ENCODE measurements at regions not wholly inside any gene's neighbourhood (a gene's known extent, or its start where the extent isn't known, plus 50 kb on each side); places are given as distances from the start of the nearest gene placed in this dataset.

DNA sequence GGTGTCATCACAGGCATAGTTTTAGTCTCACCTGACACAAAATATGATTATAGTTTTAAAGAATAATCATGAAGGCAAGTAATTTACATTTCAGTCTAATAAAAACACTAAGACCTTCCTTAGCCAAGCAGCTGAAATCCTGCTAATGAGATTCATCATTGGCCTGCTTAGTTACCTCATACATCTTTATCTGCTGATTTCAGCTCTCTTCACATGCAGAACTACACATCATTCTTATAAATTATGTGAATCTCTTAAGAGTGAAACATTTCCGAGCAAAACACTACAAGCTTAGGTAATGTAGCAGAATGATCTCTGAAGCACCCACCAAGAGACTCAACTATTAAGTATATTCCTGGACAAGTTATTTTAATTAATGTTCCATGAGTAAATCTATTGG is 198.1 kb downstream of the DPY19L2 start:
- Histone ChIP-seq H3K4me3 (ENCODE audit: low read depth in 2 of 2, low read length in 2 of 2) (no peak overlapping the region), H3K9me3 (ENCODE audit: control insufficient read depth, insufficient read depth, low read depth, low read length) (no peaks in the 10 kb centered on the region), H3K4me1 (ENCODE audit: control insufficient read depth, insufficient read depth, low read length) (no peaks in the 10 kb centered on the region), H3K27ac (ENCODE audit: low read length) (no peak overlapping the region), H3K36me3 (ENCODE audit: control insufficient read depth, insufficient read depth, low read length) (no peaks in the 10 kb centered on the region), H3K27me3 (ENCODE audit: control insufficient read depth, insufficient read depth, low read length) (no peaks in the 10 kb centered on the region; the same call in 1 of the 2 replicates)
- ChIA-PET CTCF (no interaction called here), POLR2A (no interaction called here)
- BruUV-seq (replicated peaks), result no TSS peak
- TF ChIP-seq POLR2AphosphoS5 (IDR thresholded peaks at IDR 0.05; ENCODE audit: low read depth, low read length) (no peak), TCF7L2 (IDR thresholded peaks at IDR 0.05; ENCODE audit: low read depth, low read length) (no peak), CTCF (IDR thresholded peaks at IDR 0.05) (no peak), REST (IDR thresholded peaks at IDR 0.05; ENCODE audit: insufficient read depth in 1 of 2, low read depth in 2 of 2, low read length in 1 of 2) (no peak), SIN3A (IDR thresholded peaks at IDR 0.05; ENCODE audit: borderline replicate concordance, insufficient read depth, low read depth, low read length) (no peak)
- no peak for ATAC-seq
- intact Hi-C loops (cut with micrococcal nuclease; ENCODE audit: unreplicated experiment) (no loop called here), in situ Hi-C loops (cut with HindIII; ENCODE audit: low pct_unique_long_range_greater_than_20kb, low sequenced_read_pairs) (no loop called here)
- no peak for DNase-seq (ENCODE audit: low read depth, low spot score)

DNA sequence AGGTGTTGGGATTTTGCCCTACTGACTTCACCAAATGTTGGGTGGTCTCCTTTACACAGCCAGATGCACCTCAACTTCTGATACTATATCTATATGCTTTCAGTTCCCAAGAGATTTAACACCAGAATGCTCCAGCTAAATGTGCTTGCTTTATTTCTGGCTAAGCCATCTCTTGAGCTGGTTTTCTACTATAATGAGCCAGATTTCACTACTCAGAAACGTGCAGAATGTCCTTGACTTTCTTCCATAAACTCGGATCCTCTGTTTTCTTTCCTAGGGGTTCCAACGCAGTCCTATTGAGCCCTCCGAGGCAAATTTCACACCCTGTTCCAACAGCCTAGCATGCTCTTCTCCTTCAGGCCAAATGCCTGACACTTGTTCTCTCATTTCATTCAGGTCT is 200.3 kb downstream of the DPY19L2 start:
- POLR2A ChIA-PET, result no interaction called here
- BruUV-seq (replicated peaks), result no TSS peak

More for the DNA sequence above, 200.3 kb downstream of the DPY19L2 start:
- TF ChIP-seq TCF7L2 (IDR thresholded peaks at IDR 0.05; ENCODE audit: low read depth, low read length) (no peak), POLR2AphosphoS5 (IDR thresholded peaks at IDR 0.05; ENCODE audit: low read depth, low read length) (no peak), CTCF (IDR thresholded peaks at IDR 0.05) (no peak), SIN3A (IDR thresholded peaks at IDR 0.05; ENCODE audit: borderline replicate concordance, insufficient read depth, low read depth, low read length) (no peak), REST (IDR thresholded peaks at IDR 0.05; ENCODE audit: insufficient read depth in 1 of 2, low read depth in 2 of 2, low read length in 1 of 2) (no peak)
- H3K4me1 ChIP-seq (ENCODE audit: control insufficient read depth, insufficient read depth, low read length), result no peaks in the 10 kb centered on the region
- no peaks in the 10 kb centered on the region for H3K36me3 ChIP-seq (ENCODE audit: control insufficient read depth, insufficient read depth, low read length)
- H3K27me3 ChIP-seq (ENCODE audit: control insufficient read depth, insufficient read depth, low read length), result no peaks in the 10 kb centered on the region; the same call in 1 of the 2 replicates
- in situ Hi-C loops (cut with HindIII; ENCODE audit: low pct_unique_long_range_greater_than_20kb, low sequenced_read_pairs), result no loop called here
- DNase-seq (ENCODE audit: low read depth, low spot score) (no peak), ATAC-seq (no peak)
- no peak overlapping the region for H3K27ac ChIP-seq (ENCODE audit: low read length)
- intact Hi-C loops (cut with micrococcal nuclease; ENCODE audit: unreplicated experiment), result no loop called here
- no peak overlapping the region for H3K4me3 ChIP-seq (ENCODE audit: low read depth in 2 of 2, low read length in 2 of 2)
- CTCF ChIA-PET, result no interaction called here
- no peaks in the 10 kb centered on the region for H3K9me3 ChIP-seq (ENCODE audit: control insufficient read depth, insufficient read depth, low read depth, low read length)
